ENCODE measurements at regions not wholly inside any gene's neighbourhood (a gene's known extent, or its start where the extent isn't known, plus 50 kb on each side); places are given as distances from the start of the nearest gene placed in this dataset.
"Not testable (repeated sequence)": the region's sequence is repeated elsewhere in the genome, so short reads cannot be mapped to it uniquely, and the experiment has no call there.

DNA sequence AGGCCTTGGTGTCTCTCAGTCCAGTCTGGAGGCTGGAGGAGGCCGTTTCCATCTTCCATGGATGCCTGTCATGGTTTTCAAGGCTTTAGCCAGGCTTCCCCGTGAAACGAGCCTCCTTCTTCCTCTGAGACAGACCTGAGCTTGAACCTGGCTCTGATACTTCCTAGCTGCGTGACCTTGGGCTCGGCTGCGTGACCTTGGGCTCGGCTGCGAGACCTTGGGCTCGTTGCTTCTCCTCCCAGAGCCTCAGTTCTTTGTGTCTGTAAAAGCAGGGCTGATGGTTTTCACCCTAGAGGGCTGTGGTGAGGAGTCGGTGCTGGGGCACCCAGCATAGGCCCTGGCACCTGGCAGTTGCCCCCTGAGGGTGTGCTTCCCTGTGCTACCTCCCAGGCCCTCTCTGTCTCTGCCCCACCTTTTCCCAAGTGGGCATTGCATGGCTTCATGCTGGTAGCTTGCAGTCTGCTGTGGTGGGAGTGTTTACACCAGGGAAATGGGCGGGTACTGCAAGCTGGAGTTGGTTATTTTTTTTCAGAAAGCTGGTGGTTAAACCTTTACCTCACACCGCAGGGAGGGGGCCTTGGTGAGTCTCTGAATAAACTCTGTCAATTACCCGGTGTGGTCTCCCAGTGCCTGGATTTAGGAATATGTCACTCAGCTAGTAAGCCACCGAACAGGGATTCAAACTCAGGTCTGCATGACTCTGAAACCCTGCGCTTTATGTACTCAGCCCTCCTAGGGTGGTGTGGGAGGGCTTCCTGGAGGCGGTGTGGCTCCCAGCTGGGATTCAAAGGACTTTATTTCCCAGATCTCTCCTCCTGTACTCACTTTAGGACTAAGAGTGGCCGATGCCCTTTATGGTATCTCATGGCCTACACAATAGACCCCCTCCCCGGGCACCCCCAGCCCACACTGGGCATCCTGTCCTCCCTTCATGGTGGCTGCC, 129.0 kb upstream of the CIBAR2 start:
- H3K4me3 Mint-ChIP-seq = no peak overlapping the region

DNA sequence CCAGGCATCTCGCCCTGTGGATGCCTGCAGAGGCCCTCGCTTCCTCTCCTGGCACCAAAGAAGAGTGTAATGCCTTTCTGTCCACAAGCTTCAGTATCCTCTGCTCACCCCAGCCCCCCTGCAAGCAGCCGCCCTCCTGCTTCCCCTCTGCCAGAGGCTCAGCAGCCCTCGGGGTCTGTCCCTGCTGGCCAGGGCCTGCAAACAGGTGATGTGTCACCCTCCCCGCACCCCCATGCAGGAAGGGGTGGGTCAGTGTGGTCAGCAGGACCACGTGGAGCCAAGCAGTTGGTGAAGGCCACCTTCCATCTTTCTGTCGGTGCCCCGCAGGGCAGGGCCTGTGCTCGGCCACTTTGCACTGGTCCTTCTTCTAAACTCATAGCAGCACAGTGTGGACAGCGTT, 129.9 kb upstream of the CIBAR2 start:
- intact Hi-C loops (cut with micrococcal nuclease) = no loop called here
- Mint-ChIP-seq H3K27me3 (ENCODE audit: insufficient read depth) (peaks cover 4% of the 10 kb centered on the region), H3K27ac (no peak overlapping the region), H3K36me3 (ENCODE audit: low read depth) (no peaks in the 10 kb centered on the region), H3K4me3 (no peak overlapping the region), H3K9me3 (no peaks in the 10 kb centered on the region), H3K4me1 (ENCODE audit: low read depth) (peaks cover 6% of the 10 kb centered on the region)
- DNase-seq (ENCODE audit: low spot score) = no peak

More for the DNA sequence above, 129.0 kb upstream of the CIBAR2 start:
- Mint-ChIP-seq H3K9me3 (no peaks in the 10 kb centered on the region), H3K36me3 (ENCODE audit: low read depth) (no peaks in the 10 kb centered on the region), H3K27me3 (ENCODE audit: insufficient read depth) (peaks cover 12% of the 10 kb centered on the region), H3K27ac (no peak overlapping the region), H3K4me1 (ENCODE audit: low read depth) (peaks cover 6% of the 10 kb centered on the region)
- intact Hi-C loops (cut with micrococcal nuclease) = no loop called here
- no peak for DNase-seq (ENCODE audit: low spot score)

DNA sequence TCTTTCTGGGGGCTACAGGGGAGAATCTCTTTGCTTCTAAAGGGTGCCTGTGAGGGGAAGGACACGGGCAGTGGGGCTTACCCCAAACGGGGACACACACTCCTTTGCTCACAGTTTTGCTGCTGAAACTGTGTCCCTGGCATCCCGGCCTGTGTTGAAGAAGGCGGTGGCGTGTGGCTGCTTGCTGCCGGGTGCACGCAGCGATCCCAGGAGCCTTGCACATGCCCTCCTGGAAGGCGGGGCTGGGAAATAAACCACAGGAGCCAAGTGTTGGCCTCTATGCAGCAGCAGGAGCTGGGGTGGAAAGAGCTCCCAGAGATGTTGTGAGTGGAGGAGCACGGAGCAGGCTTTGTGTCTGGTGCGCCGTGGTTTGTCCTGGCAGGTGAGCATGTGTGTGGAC, 131.0 kb upstream of the CIBAR2 start:
- intact Hi-C loops (cut with micrococcal nuclease) = no loop called here
- peaks cover 6% of the 10 kb centered on the region for H3K4me1 Mint-ChIP-seq (ENCODE audit: low read depth)
- H3K9me3 Mint-ChIP-seq = no peaks in the 10 kb centered on the region
- no peak overlapping the region for H3K4me3 Mint-ChIP-seq
- no peak for DNase-seq (ENCODE audit: low spot score)
- no peaks in the 10 kb centered on the region for H3K36me3 Mint-ChIP-seq (ENCODE audit: low read depth)
- no peak overlapping the region for H3K27ac Mint-ChIP-seq
- H3K27me3 Mint-ChIP-seq (ENCODE audit: insufficient read depth) = no peaks in the 10 kb centered on the region

DNA sequence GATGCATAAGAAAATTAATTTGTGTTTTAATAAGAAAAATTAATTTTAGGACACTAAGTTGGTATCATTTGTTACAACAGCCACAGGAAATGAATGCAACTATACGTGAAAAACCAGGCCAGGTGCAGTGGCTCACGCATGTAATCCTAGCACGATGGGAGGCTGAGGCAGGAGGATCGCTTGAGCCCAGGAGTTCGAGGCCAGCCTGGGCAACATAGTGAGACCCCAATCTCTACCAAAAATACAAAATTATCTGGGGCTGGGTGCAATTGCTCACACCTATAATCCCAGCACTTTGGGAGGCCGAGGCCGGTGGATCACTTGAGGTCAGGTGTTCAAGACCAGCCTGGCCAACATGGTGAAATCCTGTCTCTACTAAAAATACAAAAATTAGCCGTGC, 132.2 kb upstream of the CIBAR2 start:
- not testable (repeated sequence) for H3K4me1 Mint-ChIP-seq (ENCODE audit: low read depth); H3K9me3 Mint-ChIP-seq; DNase-seq (ENCODE audit: low spot score); H3K27ac Mint-ChIP-seq; H3K36me3 Mint-ChIP-seq (ENCODE audit: low read depth); H3K27me3 Mint-ChIP-seq (ENCODE audit: insufficient read depth); H3K4me3 Mint-ChIP-seq
- intact Hi-C loops (cut with micrococcal nuclease) = loop anchor here (2.0 kb wide), 1 partner anchor 130 kb away; no protein-coding TSS in a partner anchor

DNA sequence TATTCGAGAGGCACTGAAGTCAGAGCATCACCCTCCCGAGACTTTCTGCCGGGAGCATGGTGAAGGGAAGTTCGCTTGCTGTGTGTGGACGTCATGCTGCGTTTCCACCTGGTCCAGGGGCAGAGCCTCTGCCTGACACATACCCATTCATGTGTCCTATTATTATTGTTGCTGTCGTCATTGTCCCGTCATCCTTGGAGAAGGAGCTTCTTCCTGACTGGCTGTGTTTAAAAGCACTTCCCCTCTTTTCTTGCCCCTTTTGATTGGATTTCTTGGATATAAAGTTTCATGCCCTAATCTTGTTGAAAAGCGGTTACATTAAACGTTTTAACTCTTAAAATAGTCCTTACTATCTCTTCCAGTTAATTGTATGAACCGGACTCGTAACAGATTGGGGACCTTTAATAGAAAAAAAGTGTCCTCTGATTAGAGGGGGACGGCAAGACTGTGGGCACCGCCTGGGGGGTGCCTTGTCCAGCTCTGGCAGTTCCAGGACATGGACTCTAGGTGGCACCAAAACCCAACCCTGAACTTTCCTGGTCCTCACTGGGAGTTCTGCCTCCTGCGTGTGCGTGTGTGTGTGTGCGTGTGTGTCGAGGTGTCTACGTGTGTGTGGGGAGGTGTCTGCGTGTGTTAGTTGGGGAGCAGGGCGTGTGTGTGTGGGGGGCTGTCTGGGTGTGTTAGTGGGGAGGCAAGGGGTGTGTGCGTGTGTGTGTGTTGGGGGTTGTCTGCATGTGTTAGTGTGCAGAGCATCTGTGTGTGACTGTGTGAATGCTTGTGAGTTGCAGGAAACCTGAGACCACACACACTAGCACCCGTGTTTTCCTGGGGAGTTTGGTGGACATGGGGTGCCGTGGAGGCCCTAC, 133.3 kb upstream of the CIBAR2 start:
- Mint-ChIP-seq H3K4me3 (no peak overlapping the region), H3K9me3 (no peaks in the 10 kb centered on the region), H3K27me3 (ENCODE audit: insufficient read depth) (peaks cover 2% of the 10 kb centered on the region), H3K4me1 (ENCODE audit: low read depth) (peaks cover 6% of the 10 kb centered on the region), H3K36me3 (ENCODE audit: low read depth) (no peaks in the 10 kb centered on the region), H3K27ac (no peak overlapping the region)
- intact Hi-C loops (cut with micrococcal nuclease) = loop anchor here (2.0 kb wide), 1 partner anchor 131 kb away; no protein-coding TSS in a partner anchor
- no peak for DNase-seq (ENCODE audit: low spot score)

DNA sequence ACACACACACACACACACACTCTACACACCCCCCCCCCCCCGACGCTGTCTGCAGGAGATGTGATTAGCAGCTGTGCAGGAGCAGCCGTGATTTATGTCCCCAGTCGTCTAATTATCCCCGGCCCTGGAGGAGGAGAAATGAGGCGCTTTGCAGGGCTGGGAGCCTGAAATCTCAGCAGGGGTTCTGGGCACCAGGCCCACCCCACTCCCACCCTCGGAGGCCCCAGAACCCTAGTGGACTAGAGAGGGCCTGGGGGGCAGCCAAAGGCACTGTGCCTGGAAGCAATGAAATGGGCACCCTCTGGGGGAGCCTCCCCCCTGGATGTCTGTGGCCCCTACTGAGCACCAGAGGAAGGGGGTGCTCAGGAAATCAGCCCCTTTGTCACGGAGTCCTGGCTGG, 134.2 kb upstream of the CIBAR2 start:
- intact Hi-C loops (cut with micrococcal nuclease) = no loop called here
- Mint-ChIP-seq H3K27ac (no peak overlapping the region), H3K4me1 (ENCODE audit: low read depth) (peaks cover 6% of the 10 kb centered on the region), H3K4me3 (no peak overlapping the region), H3K27me3 (ENCODE audit: insufficient read depth) (peaks cover 2% of the 10 kb centered on the region), H3K9me3 (no peaks in the 10 kb centered on the region), H3K36me3 (ENCODE audit: low read depth) (no peaks in the 10 kb centered on the region)
- no peak for DNase-seq (ENCODE audit: low spot score)

DNA sequence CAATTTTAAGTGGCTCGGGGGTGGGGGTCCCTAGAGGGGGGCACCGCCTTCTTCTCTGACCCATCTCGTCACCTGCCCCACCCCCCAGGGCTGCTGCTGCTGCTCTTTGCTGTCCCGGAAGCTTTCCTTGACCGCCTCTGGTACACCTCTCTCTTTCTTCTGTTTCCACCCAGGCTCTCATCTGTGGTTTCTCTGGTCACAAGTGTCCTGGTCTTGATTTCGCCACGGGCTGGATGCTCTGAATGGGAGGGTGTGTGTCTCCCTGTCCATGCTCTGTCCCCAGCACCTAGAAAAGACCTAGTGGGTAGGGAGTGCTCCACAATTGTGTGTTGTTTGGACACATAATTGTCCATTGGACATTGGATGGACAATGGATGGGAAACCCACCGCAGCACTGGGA, 134.7 kb upstream of the CIBAR2 start:
- peaks cover 6% of the 10 kb centered on the region for H3K4me1 Mint-ChIP-seq (ENCODE audit: low read depth)
- no peak overlapping the region for H3K4me3 Mint-ChIP-seq
- H3K27me3 Mint-ChIP-seq (ENCODE audit: insufficient read depth) = peaks cover 2% of the 10 kb centered on the region
- H3K36me3 Mint-ChIP-seq (ENCODE audit: low read depth) = no peaks in the 10 kb centered on the region
- intact Hi-C loops (cut with micrococcal nuclease) = no loop called here
- DNase-seq (ENCODE audit: low spot score) = no peak
- no peak overlapping the region for H3K27ac Mint-ChIP-seq
- no peaks in the 10 kb centered on the region for H3K9me3 Mint-ChIP-seq

DNA sequence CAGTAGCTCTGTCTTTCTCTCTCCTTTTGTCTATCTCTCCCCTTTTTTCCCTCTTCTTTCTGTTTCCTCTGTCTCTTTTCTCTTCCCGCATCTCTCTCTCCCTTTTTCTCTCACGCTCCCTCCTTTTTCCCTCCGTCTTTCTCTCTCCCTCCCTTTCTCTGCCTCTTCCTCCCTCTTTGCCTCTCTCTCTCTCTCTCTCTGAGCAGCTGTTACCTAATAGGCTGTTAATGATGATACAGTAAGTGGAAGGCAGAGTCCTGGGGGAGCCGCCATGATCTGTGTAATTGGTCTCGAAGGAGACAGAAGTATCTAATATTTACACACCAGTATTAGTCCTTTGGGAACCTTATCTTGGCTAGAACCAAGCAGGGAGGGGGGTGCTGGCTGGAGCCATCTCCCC, 136.1 kb upstream of the CIBAR2 start:
- Mint-ChIP-seq H3K4me1 (ENCODE audit: low read depth) (peaks cover 6% of the 10 kb centered on the region), H3K27ac (no peak overlapping the region), H3K4me3 (no peak overlapping the region), H3K9me3 (no peaks in the 10 kb centered on the region), H3K36me3 (ENCODE audit: low read depth) (no peaks in the 10 kb centered on the region), H3K27me3 (ENCODE audit: insufficient read depth) (peaks cover 2% of the 10 kb centered on the region)
- no peak for DNase-seq (ENCODE audit: low spot score)
- intact Hi-C loops (cut with micrococcal nuclease) = no loop called here

DNA sequence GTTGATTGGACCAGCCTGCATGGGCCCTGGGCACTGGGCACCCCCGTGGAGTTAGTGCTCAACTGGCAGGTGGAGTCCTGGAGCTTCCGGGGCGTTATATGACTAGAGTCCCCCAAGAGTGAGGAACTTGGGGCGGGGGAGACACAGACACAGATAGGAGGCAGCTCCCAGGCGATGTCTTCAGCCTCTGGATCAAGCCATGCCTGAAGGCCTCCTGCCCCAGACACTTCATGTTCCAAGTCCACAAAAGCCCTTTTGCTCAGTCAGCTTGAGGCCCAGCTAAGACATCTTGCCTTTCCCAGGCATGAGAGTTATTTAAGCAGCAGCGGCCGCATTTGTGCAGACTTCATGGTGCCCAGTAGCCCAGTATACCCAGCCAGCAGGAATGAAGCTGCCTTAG, 136.6 kb upstream of the CIBAR2 start:
- H3K36me3 Mint-ChIP-seq (ENCODE audit: low read depth) = no peaks in the 10 kb centered on the region
- H3K27ac Mint-ChIP-seq = no peak overlapping the region
- no peak for DNase-seq (ENCODE audit: low spot score)
- H3K4me3 Mint-ChIP-seq = no peak overlapping the region
- H3K4me1 Mint-ChIP-seq (ENCODE audit: low read depth) = peaks cover 6% of the 10 kb centered on the region
- intact Hi-C loops (cut with micrococcal nuclease) = no loop called here
- H3K27me3 Mint-ChIP-seq (ENCODE audit: insufficient read depth) = peaks cover 2% of the 10 kb centered on the region
- H3K9me3 Mint-ChIP-seq = no peaks in the 10 kb centered on the region

DNA sequence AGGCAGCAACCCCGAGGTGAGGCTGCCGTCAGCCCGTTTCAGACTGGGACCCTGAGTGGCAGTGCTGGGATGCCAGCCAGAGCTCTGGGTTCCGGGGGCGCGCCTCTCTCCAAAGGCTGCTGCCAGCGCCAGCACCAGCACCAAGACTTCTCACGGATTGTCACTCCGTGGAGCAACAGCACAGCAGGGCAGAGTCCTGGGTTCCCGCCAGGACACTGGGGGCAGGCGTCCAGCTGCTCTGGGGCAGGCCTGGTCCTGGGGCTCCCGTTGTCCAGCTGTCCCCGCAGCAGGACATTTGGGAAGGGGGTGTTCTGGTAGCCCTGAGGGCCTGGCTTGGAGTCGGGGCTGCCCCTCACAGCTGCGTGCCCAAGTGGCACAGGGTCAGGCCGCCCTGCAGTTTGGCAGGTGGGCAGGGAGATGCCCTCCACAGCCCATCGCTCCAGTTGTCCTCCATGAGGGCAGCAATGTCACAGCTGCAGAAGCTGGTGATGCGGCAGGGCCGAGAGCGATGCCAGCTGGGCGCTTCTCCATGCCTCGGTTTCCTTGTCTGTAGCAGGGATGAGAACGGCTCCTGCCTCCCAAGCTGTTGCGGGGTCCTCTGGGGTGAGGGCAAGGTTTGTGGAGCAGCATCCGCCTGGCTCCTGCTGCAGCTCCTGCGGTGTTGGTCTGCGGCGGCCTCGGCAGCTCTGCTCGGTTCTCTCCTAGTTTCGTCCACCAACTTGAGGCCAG, 137.3 kb upstream of the CIBAR2 start:
- peaks cover 6% of the 10 kb centered on the region for H3K4me1 Mint-ChIP-seq (ENCODE audit: low read depth)

DNA sequence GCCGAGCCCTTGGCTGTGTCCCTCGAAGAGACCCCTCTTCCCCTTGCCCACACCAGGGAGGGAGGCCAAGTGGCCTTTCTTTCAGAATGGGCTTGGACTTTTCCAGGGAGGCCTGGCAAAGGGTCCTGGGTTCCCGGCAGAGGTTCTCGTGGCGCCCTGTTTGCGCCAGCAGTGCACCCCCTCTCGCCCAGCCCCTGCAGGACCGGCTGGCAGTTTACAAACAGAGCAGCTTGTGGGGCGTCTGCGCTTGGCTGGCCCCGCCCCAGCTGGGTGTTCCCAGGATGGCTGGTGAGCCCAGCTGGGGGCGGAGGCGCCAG, 137.8 kb upstream of the CIBAR2 start:
- Mint-ChIP-seq H3K27me3 (ENCODE audit: insufficient read depth) (peaks cover 2% of the 10 kb centered on the region), H3K27ac (no peak overlapping the region), H3K4me1 (ENCODE audit: low read depth) (peaks cover 6% of the 10 kb centered on the region), H3K4me3 (no peak overlapping the region), H3K36me3 (ENCODE audit: low read depth) (no peaks in the 10 kb centered on the region), H3K9me3 (no peaks in the 10 kb centered on the region)
- intact Hi-C loops (cut with micrococcal nuclease) = no loop called here
- DNase-seq (ENCODE audit: low spot score) = no peak

More for the DNA sequence above, 137.3 kb upstream of the CIBAR2 start:
- no peaks in the 10 kb centered on the region for H3K9me3 Mint-ChIP-seq
- H3K36me3 Mint-ChIP-seq (ENCODE audit: low read depth) = no peaks in the 10 kb centered on the region
- intact Hi-C loops (cut with micrococcal nuclease) = no loop called here
- no peak overlapping the region for H3K27ac Mint-ChIP-seq
- peaks cover 2% of the 10 kb centered on the region for H3K27me3 Mint-ChIP-seq (ENCODE audit: insufficient read depth)
- no peak overlapping the region for H3K4me3 Mint-ChIP-seq
- no peak for DNase-seq (ENCODE audit: low spot score)

DNA sequence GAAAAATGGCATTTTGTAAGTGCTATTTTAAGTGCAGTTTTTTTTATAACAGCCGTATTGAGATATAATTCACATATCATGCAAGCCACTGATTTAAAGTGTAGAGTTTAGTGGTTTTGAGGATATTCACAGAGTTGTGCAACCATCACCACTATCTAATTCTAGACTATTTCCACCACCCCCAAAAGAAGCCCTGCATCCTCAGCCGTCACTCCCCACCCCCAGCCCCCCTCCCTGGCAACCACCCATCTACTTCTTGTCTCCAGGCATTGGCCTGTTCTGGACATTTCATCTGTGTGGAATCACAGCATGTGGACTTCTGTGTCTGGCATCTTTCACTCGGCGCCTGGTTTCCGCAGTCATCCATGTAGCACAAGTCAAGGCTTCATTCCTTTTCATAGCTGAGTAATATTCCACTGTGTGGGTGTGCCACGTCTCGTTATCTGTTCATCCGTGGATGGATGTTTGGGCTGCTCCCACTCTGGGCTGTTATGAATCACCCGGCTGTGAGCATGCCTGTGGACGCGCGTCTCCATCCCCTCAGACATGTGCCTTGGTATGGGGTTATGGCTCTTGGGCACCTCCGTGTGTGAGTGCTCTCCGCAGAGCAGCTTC, 138.4 kb upstream of the CIBAR2 start:
- DNase-seq (ENCODE audit: low spot score) = no peak
- Mint-ChIP-seq H3K36me3 (ENCODE audit: low read depth) (no peaks in the 10 kb centered on the region), H3K4me3 (no peak overlapping the region), H3K4me1 (ENCODE audit: low read depth) (peaks cover 2% of the 10 kb centered on the region), H3K27ac (no peak overlapping the region), H3K27me3 (ENCODE audit: insufficient read depth) (peaks cover 2% of the 10 kb centered on the region), H3K9me3 (no peaks in the 10 kb centered on the region)
- intact Hi-C loops (cut with micrococcal nuclease) = no loop called here

Measured in activated T-helper 1 cell treated with anti-CD3 and anti-CD28 coated beads, Interleukin-12 subunit alpha, Interleukin-12 subunit beta, Interleukin-2, Interleukin-4 antibody, amounts not matched to agents 30 ng/mL and 10 ng/mL and 1 ng/mL, durations not matched to agents 14 hours and 24 hours and 36 hours (primary cell).